ENCODE measurements at regions not wholly inside any gene's neighbourhood (a gene's known extent, or its start where the extent isn't known, plus 50 kb on each side); places are given as distances from the start of the nearest gene placed in this dataset.

DNA sequence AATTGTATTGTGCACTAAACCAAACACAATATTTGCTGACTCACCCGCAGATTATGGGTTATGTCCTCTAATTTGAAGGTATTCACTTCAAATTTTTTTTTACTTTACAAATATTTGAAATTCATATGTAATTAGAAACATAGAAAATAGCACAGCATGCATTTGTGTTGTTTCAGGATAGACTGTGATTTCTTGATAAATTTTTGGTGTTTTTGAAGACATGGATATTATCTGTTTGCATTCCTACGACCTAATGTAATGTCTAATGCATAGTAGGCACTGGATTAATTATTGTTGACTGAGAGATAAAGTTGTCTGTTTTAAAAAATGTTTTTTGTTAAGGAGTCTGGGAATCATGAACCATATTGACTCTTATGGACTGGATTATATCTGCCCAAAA, 850.2 kb downstream of the BRINP3 start:
- TF ChIP-seq, protein P1, sequence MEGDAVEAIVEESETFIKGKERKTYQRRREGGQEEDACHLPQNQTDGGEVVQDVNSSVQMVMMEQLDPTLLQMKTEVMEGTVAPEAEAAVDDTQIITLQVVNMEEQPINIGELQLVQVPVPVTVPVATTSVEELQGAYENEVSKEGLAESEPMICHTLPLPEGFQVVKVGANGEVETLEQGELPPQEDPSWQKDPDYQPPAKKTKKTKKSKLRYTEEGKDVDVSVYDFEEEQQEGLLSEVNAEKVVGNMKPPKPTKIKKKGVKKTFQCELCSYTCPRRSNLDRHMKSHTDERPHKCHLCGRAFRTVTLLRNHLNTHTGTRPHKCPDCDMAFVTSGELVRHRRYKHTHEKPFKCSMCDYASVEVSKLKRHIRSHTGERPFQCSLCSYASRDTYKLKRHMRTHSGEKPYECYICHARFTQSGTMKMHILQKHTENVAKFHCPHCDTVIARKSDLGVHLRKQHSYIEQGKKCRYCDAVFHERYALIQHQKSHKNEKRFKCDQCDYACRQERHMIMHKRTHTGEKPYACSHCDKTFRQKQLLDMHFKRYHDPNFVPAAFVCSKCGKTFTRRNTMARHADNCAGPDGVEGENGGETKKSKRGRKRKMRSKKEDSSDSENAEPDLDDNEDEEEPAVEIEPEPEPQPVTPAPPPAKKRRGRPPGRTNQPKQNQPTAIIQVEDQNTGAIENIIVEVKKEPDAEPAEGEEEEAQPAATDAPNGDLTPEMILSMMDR (IDR thresholded peaks at IDR 0.05; ENCODE audit: low read length), result no peak
- no peak for TF ChIP-seq EZH2 (IDR thresholded peaks at IDR 0.05; ENCODE audit: borderline replicate concordance, low read length)
